ENCODE measurements at regions not wholly inside any gene's neighbourhood (a gene's known extent, or its start where the extent isn't known, plus 50 kb on each side); places are given as distances from the start of the nearest gene placed in this dataset.

DNA sequence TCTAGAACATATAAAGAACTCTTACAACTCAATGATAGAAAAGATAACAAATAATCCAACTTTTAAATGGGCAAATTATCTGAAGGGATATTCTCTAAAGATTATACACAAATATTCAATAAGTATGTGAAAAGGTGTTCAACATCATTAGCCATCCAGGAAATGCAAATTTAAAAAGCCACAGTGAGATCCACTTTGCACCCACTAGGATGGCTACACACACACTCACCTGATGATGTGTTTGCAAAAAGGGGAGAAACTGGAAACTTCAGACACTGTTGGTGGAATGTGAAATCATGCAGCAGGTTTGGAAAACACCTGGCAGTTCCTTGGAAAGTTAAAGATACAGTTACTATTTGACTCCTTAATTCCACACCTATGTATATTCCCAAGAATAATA is 87.2 kb upstream of the GYPC start:
- DNase-seq (ENCODE audit: low spot score in 2 of 2) (no peak), ATAC-seq (replicated peaks; ENCODE audit: extremely low read depth, poor library complexity, severe bottlenecking) (no peak)
- Mint-ChIP-seq H3K27ac (ENCODE audit: low read depth) (no peak overlapping the region), H3K9me3 (no peaks in the 10 kb centered on the region), H3K4me1 (no peaks in the 10 kb centered on the region), H3K27me3 (no peaks in the 10 kb centered on the region), H3K4me3 (no peak overlapping the region), H3K36me3 (ENCODE audit: insufficient read depth) (no peaks in the 10 kb centered on the region)

DNA sequence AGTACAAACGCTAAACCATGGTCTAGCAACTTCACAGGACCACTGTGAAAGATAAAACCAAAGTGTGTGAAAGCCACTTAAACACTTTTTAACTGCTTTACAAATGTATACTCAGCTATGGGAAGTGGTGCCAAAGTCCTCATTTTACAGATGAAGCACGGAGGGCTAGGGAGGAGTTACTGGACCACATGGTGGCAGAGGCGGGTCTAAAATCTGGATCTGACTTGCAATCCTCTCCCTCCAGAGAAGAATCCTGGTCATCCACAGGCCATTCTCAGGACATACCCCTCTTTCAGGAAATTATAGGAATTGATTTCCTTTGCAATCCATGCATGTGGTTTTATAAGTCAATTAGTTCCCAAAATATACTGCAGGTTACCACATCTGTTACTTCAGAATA is 84.6 kb upstream of the GYPC start:
- ATAC-seq (replicated peaks; ENCODE audit: extremely low read depth, poor library complexity, severe bottlenecking): no peak
- Mint-ChIP-seq H3K36me3 (ENCODE audit: insufficient read depth) (no peaks in the 10 kb centered on the region), H3K9me3 (no peaks in the 10 kb centered on the region), H3K4me1 (no peaks in the 10 kb centered on the region), H3K27me3 (peaks cover 18% of the 10 kb centered on the region), H3K27ac (ENCODE audit: low read depth) (no peak overlapping the region), H3K4me3 (no peak overlapping the region)
- no peak for DNase-seq (ENCODE audit: low spot score in 2 of 2)

DNA sequence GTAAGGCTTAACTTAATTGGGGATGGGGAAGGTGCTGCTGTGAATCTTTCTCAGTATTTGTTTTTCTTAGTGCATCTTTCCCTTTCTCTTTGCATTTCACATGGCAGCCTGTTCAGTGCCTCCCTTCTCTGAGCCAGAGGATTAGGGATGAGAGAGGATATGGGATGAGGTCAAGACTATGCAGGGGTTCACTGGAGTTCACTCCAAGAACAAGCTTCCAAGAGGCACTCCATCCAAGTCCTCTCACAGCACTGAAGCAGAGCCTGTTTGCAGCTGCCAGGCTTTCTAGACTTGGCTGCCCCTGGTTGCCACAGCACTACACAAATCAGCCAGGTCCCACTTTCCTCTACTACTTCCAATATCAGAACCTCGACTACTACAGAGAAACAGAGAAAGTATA is 80.3 kb upstream of the GYPC start:
- Mint-ChIP-seq H3K4me1 (no peaks in the 10 kb centered on the region), H3K36me3 (ENCODE audit: insufficient read depth) (no peaks in the 10 kb centered on the region), H3K27ac (ENCODE audit: low read depth) (no peak overlapping the region), H3K27me3 (peaks cover 36% of the 10 kb centered on the region), H3K9me3 (no peaks in the 10 kb centered on the region), H3K4me3 (no peak overlapping the region)
- DNase-seq (ENCODE audit: low spot score in 2 of 2) (no peak), ATAC-seq (replicated peaks; ENCODE audit: extremely low read depth, poor library complexity, severe bottlenecking) (no peak)

DNA sequence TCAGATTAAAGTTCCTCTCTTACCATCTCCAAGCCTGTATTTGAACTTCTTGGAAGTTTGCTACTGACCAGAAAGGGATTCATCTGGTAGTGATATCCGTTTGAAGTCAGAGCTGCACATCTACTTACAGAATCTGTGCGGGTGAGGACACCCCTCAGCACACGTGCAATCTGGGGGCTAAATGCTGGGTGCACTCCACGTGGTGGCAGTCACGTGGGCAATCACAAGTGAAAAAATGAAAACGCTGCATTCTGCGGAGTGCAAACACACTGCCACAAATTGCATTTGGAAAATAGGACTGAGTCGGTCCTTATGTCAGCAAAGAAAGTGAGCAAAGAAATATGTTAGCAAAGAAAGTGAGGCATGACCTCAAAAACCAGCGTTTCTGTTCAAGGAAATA is 76.1 kb upstream of the GYPC start:
- H3K4me3 Mint-ChIP-seq: no peak overlapping the region
- no peaks in the 10 kb centered on the region for H3K9me3 Mint-ChIP-seq
- ATAC-seq (replicated peaks; ENCODE audit: extremely low read depth, poor library complexity, severe bottlenecking) (no peak), DNase-seq (ENCODE audit: low spot score in 2 of 2) (no peak)
- H3K36me3 Mint-ChIP-seq (ENCODE audit: insufficient read depth): no peaks in the 10 kb centered on the region
- no peak overlapping the region for H3K27ac Mint-ChIP-seq (ENCODE audit: low read depth)
- peaks cover 66% of the 10 kb centered on the region for H3K27me3 Mint-ChIP-seq
- no peaks in the 10 kb centered on the region for H3K4me1 Mint-ChIP-seq

DNA sequence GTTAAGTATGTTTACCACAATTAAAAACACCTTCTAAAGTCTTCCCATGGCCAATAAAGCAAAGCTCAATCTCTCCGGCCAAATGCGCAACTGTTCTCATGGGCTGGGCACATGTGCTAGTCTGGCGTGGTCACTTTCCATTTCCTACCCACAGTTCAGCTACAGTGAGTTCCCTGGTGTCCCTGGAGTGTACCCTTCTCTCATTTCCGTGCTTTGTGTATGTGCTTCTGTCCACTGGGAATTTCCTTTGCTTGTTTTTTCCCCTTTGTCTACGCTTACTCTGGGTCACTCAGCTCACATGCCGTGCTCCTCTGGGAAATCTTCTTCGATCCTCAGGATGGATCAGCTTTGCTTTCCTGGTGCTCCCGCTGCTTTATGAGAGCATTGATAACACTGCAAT is 69.6 kb upstream of the GYPC start:
- no peaks in the 10 kb centered on the region for H3K36me3 Mint-ChIP-seq (ENCODE audit: insufficient read depth)

DNA sequence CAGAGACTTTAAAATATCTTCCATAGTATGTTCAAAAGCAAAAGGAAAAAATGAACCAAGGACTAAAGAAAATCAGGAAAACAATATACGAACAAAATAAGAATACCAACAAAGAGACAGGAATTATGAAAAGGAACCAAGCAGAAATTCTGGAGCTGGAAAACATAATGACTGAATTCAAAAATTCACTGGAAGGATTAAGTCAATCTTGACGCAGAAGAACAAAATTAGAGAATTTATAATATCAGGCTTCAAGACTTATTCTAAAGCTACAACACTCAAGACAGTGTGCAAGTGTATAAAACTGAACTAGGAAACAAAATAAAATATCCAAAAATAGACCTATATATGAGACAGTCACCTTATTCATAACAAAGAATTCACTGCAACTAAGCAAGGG is 56.9 kb upstream of the GYPC start:
- Mint-ChIP-seq H3K9me3 (peaks cover 19% of the 10 kb centered on the region), H3K27ac (ENCODE audit: low read depth) (no peak overlapping the region), H3K4me1 (no peaks in the 10 kb centered on the region), H3K4me3 (no peak overlapping the region), H3K36me3 (ENCODE audit: insufficient read depth) (no peaks in the 10 kb centered on the region), H3K27me3 (peaks cover 58% of the 10 kb centered on the region)
- no peak for ATAC-seq (replicated peaks; ENCODE audit: extremely low read depth, poor library complexity, severe bottlenecking)
- no peak for DNase-seq (ENCODE audit: low spot score in 2 of 2)

More for the DNA sequence above, 69.6 kb upstream of the GYPC start:
- H3K27ac Mint-ChIP-seq (ENCODE audit: low read depth): no peak overlapping the region
- no peak overlapping the region for H3K4me3 Mint-ChIP-seq
- H3K9me3 Mint-ChIP-seq: no peaks in the 10 kb centered on the region
- H3K4me1 Mint-ChIP-seq: no peaks in the 10 kb centered on the region
- peaks cover 73% of the 10 kb centered on the region for H3K27me3 Mint-ChIP-seq
- DNase-seq (ENCODE audit: low spot score in 2 of 2) (no peak), ATAC-seq (replicated peaks; ENCODE audit: extremely low read depth, poor library complexity, severe bottlenecking) (no peak)

DNA sequence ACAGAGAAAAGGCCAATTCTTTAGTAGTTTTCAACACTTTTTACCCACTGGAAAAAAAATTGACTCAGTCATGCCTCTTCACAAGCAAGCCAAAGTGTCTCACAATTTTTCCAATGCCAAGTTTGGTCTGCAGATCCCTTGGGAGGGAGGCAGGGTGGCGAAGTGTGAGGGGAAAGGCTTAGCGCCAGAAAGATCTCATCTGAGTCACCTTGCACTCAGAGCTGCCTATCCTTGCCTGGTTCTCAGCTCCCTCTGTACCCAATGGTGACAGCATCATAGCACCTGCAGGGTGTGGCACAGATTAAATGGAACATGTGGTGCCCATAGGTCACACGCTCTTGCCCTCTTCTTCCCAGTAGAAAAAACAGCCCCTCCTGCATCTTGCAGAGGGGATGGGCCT is 55.2 kb upstream of the GYPC start:
- Mint-ChIP-seq H3K9me3 (peaks cover 33% of the 10 kb centered on the region), H3K4me3 (no peak overlapping the region), H3K36me3 (ENCODE audit: insufficient read depth) (no peaks in the 10 kb centered on the region), H3K27ac (ENCODE audit: low read depth) (no peak overlapping the region), H3K27me3 (peaks cover 63% of the 10 kb centered on the region), H3K4me1 (no peaks in the 10 kb centered on the region)
- no peak for DNase-seq (ENCODE audit: low spot score in 2 of 2)
- ATAC-seq (replicated peaks; ENCODE audit: extremely low read depth, poor library complexity, severe bottlenecking): no peak

DNA sequence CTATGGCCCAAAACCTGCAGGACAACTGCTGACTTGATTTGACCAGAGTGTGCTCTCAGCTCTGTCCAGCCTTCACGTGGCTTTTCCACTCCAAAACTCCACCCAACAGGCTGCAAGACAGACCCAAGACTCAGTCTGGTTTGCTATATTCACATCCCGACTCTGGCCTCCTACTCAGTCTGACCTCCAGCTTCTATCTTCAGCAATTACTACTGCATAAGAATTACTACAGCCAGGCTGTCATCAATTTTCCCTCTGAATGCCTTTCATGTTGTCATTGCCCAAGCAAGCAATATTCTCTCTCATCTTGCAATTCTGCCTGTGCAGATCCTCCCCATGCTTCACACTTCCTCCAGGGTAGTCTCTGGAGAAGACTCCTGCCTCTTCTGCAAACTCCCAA is 53.6 kb upstream of the GYPC start:
- no peak for ATAC-seq (replicated peaks; ENCODE audit: extremely low read depth, poor library complexity, severe bottlenecking)
- H3K36me3 Mint-ChIP-seq (ENCODE audit: insufficient read depth): no peaks in the 10 kb centered on the region
- no peak overlapping the region for H3K4me3 Mint-ChIP-seq
- no peaks in the 10 kb centered on the region for H3K4me1 Mint-ChIP-seq
- H3K27ac Mint-ChIP-seq (ENCODE audit: low read depth): no peak overlapping the region
- peaks cover 69% of the 10 kb centered on the region for H3K27me3 Mint-ChIP-seq
- no peak for DNase-seq (ENCODE audit: low spot score in 2 of 2)
- H3K9me3 Mint-ChIP-seq: peaks cover 37% of the 10 kb centered on the region
